ENCODE measurements at regions not wholly inside any gene's neighbourhood (a gene's known extent, or its start where the extent isn't known, plus 50 kb on each side); places are given as distances from the start of the nearest gene placed in this dataset.

- no peaks in the 10 kb centered on the region for H3K9me3 ChIP-seq (ENCODE audit: low read length)
- no peak overlapping the region for H3K27ac ChIP-seq (ENCODE audit: low read length)
- H3K9me2 ChIP-seq (ENCODE audit: insufficient read depth, low read length) = no peaks in the 10 kb centered on the region
- H3K79me2 ChIP-seq (replicated peaks; ENCODE audit: insufficient read depth, low read length) = no peaks in the 10 kb centered on the region
- H4K20me1 ChIP-seq (ENCODE audit: insufficient read depth) = no peaks in the 10 kb centered on the region
- H3K27me3 ChIP-seq (ENCODE audit: insufficient read depth, low read depth, low read length) = no peaks in the 10 kb centered on the region
- no peaks in the 10 kb centered on the region for H3K36me3 ChIP-seq (ENCODE audit: insufficient read depth, low read length)
- H3K4me3 ChIP-seq (ENCODE audit: low read length) = no peak overlapping the region
- H3K4me2 ChIP-seq (ENCODE audit: low read length) = no peak overlapping the region
- H3F3A ChIP-seq (ENCODE audit: insufficient read depth, low read length, poor library complexity, severe bottlenecking) = no peaks in the 10 kb centered on the region
- no peak overlapping the region for H3K9ac ChIP-seq (ENCODE audit: low read length)
- no peak for TF ChIP-seq TAF1 (IDR thresholded peaks at IDR 0.05; ENCODE audit: low read depth)
- no peak overlapping the region for H2AFZ ChIP-seq (ENCODE audit: low read depth, low read length)
Measured at GRCh38 chr7:48708635-48709034, 215.7 kb upstream of the CDC14C start.

GRCh38 chr7:48710995-48711394 lies 213.4 kb upstream of the CDC14C start:
- Histone ChIP-seq H3K9me3 (ENCODE audit: low read length) (no peaks in the 10 kb centered on the region), H3K4me3 (ENCODE audit: low read length) (no peak overlapping the region), H3K9me2 (ENCODE audit: insufficient read depth, low read length) (no peaks in the 10 kb centered on the region), H3K27ac (ENCODE audit: low read length) (no peak overlapping the region), H3K9ac (ENCODE audit: low read length) (no peak overlapping the region), H3K27me3 (ENCODE audit: insufficient read depth, low read depth, low read length) (no peaks in the 10 kb centered on the region), H3K36me3 (ENCODE audit: insufficient read depth, low read length) (no peaks in the 10 kb centered on the region), H3K79me2 (replicated peaks; ENCODE audit: insufficient read depth, low read length) (no peaks in the 10 kb centered on the region), H2AFZ (ENCODE audit: low read depth, low read length) (no peak overlapping the region), H3K4me2 (ENCODE audit: low read length) (no peak overlapping the region), H4K20me1 (ENCODE audit: insufficient read depth) (no peaks in the 10 kb centered on the region), H3F3A (ENCODE audit: insufficient read depth, low read length, poor library complexity, severe bottlenecking) (peaks cover 3% of the 10 kb centered on the region)
- TF ChIP-seq EZH2 (IDR thresholded peaks at IDR 0.05; ENCODE audit: borderline replicate concordance, insufficient read depth, low read length, poor library complexity, severe bottlenecking) (no peak), POLR2AphosphoS5 (IDR thresholded peaks at IDR 0.05) (no peak), TAF1 (IDR thresholded peaks at IDR 0.05; ENCODE audit: low read depth) (no peak), REST (IDR thresholded peaks at IDR 0.05; ENCODE audit: borderline replicate concordance) (no peak)

- Histone ChIP-seq H3K27ac (ENCODE audit: low read length) (no peak overlapping the region), H4K20me1 (ENCODE audit: insufficient read depth) (no peaks in the 10 kb centered on the region), H2AFZ (ENCODE audit: low read depth, low read length) (no peak overlapping the region), H3K9me3 (ENCODE audit: low read length) (no peaks in the 10 kb centered on the region), H3K4me3 (ENCODE audit: low read length) (no peak overlapping the region), H3K27me3 (ENCODE audit: insufficient read depth, low read depth, low read length) (no peaks in the 10 kb centered on the region), H3K79me2 (replicated peaks; ENCODE audit: insufficient read depth, low read length) (no peaks in the 10 kb centered on the region), H3K9me2 (ENCODE audit: insufficient read depth, low read length) (no peaks in the 10 kb centered on the region), H3K36me3 (ENCODE audit: insufficient read depth, low read length) (no peaks in the 10 kb centered on the region), H3F3A (ENCODE audit: insufficient read depth, low read length, poor library complexity, severe bottlenecking) (peaks cover 4% of the 10 kb centered on the region), H3K9ac (ENCODE audit: low read length) (no peak overlapping the region), H3K4me2 (ENCODE audit: low read length) (no peak overlapping the region)
- no peak for TF ChIP-seq CTCF (IDR thresholded peaks at IDR 0.05; ENCODE audit: poor library complexity, severe bottlenecking)
- no peak for TF ChIP-seq EP300 (conservative IDR thresholded peaks at IDR 0.05; ENCODE audit: poor library complexity, severe bottlenecking)
- TF ChIP-seq REST (IDR thresholded peaks at IDR 0.05; ENCODE audit: borderline replicate concordance) = no peak
- no peak for TF ChIP-seq SMC3 (conservative IDR thresholded peaks at IDR 0.05; ENCODE audit: poor library complexity)
- no peak for TF ChIP-seq POLR2AphosphoS5 (IDR thresholded peaks at IDR 0.05)
- no peak for TF ChIP-seq MXI1 (conservative IDR thresholded peaks at IDR 0.05; ENCODE audit: poor library complexity, severe bottlenecking)
- no peak for TF ChIP-seq TAF1 (IDR thresholded peaks at IDR 0.05; ENCODE audit: low read depth)
- TF ChIP-seq RAD21 (conservative IDR thresholded peaks at IDR 0.05) = no peak
- no peak for TF ChIP-seq EZH2 (IDR thresholded peaks at IDR 0.05; ENCODE audit: borderline replicate concordance, insufficient read depth, low read length, poor library complexity, severe bottlenecking)
Measured at GRCh38 chr7:48718731-48719378, 205.5 kb upstream of the CDC14C start.
